ENCODE measurements at regions not wholly inside any gene's neighbourhood (a gene's known extent, or its start where the extent isn't known, plus 50 kb on each side); places are given as distances from the start of the nearest gene placed in this dataset.
"Not testable (repeated sequence)": the region's sequence is repeated elsewhere in the genome, so short reads cannot be mapped to it uniquely, and the experiment has no call there.

GRCh38 chr2:105691947-105692390, 52.7 kb upstream of the NCK2 start:
- no peak for DNase-seq (ENCODE audit: low read depth)

GRCh38 chr2:105690566-105690965, 54.1 kb upstream of the NCK2 start:
- no peak for DNase-seq (ENCODE audit: low read depth)

GRCh38 chr2:105689484-105689883, 55.2 kb upstream of the NCK2 start:
- no peak for DNase-seq (ENCODE audit: low read depth)

GRCh38 chr2:105688946-105689345, 55.8 kb upstream of the NCK2 start:
- no peak for DNase-seq (ENCODE audit: low read depth)

- no peak for DNase-seq (ENCODE audit: low read depth)
Observed at GRCh38 chr2:105686588-105686987, 58.1 kb upstream of the NCK2 start.

- no peak for DNase-seq (ENCODE audit: low read depth)
Observed at GRCh38 chr2:105683011-105683492, 61.7 kb upstream of the NCK2 start.

GRCh38 chr2:105682401-105682800, 62.3 kb upstream of the NCK2 start:
- DNase-seq (ENCODE audit: low read depth) = no peak

- DNase-seq (ENCODE audit: low read depth) = no peak
Observed at GRCh38 chr2:105681927-105682326, 62.8 kb upstream of the NCK2 start.

GRCh38 chr2:105680357-105680756, 64.4 kb upstream of the NCK2 start:
- DNase-seq (ENCODE audit: low read depth) = no peak

- DNase-seq (ENCODE audit: low read depth) = no peak
Observed at GRCh38 chr2:105678346-105678745, 66.4 kb upstream of the NCK2 start.

- no peak for DNase-seq (ENCODE audit: low read depth)
Observed at GRCh38 chr2:105677901-105678300, 66.8 kb upstream of the NCK2 start.

- DNase-seq (ENCODE audit: low read depth) = no peak
Observed at GRCh38 chr2:105675841-105676240, 68.9 kb upstream of the NCK2 start.

GRCh38 chr2:105674859-105675541, 69.7 kb upstream of the NCK2 start:
- no peak for DNase-seq (ENCODE audit: low read depth)

- no peak for DNase-seq (ENCODE audit: low read depth)
Observed at GRCh38 chr2:105674401-105674800, 70.3 kb upstream of the NCK2 start.

- no peak for DNase-seq (ENCODE audit: low read depth)
Observed at GRCh38 chr2:105671156-105671555, 73.6 kb upstream of the NCK2 start.

- DNase-seq (ENCODE audit: low read depth) = no peak
Observed at GRCh38 chr2:105669384-105669891, 75.3 kb upstream of the NCK2 start.

- DNase-seq (ENCODE audit: low read depth) = no peak
Observed at GRCh38 chr2:105665480-105665879, 79.2 kb upstream of the NCK2 start.

GRCh38 chr2:105660489-105660888, 84.2 kb upstream of the NCK2 start:
- no peak for DNase-seq (ENCODE audit: low read depth)

- DNase-seq (ENCODE audit: low read depth) = not testable (repeated sequence)
Observed at GRCh38 chr2:105655723-105656606, 88.7 kb upstream of the NCK2 start.

GRCh38 chr2:105655244-105655643, 89.5 kb upstream of the NCK2 start:
- DNase-seq (ENCODE audit: low read depth) = no peak

- DNase-seq (ENCODE audit: low read depth) = no peak
Observed at GRCh38 chr2:105654474-105655004, 90.2 kb upstream of the NCK2 start.

GRCh38 chr2:105653302-105653701, 91.4 kb upstream of the NCK2 start:
- no peak for DNase-seq (ENCODE audit: low read depth)
